ENCODE measurements at regions not wholly inside any gene's neighbourhood (a gene's known extent, or its start where the extent isn't known, plus 50 kb on each side); places are given as distances from the start of the nearest gene placed in this dataset.

GRCh38 chr13:104987621-104988020 is 1547.8 kb downstream of the EFNB2 start:
- Mint-ChIP-seq H3K4me1 (peaks cover 12% of the 10 kb centered on the region), H3K9me3 (no peaks in the 10 kb centered on the region), H3K4me3 (no peak overlapping the region), H3K36me3 (no peaks in the 10 kb centered on the region), H3K27me3 (no peaks in the 10 kb centered on the region), H3K27ac (no peak overlapping the region)
- no peak for ATAC-seq

- H3K27ac Mint-ChIP-seq, result no peak overlapping the region
- H3K4me3 Mint-ChIP-seq, result no peak overlapping the region
- no peaks in the 10 kb centered on the region for H3K27me3 Mint-ChIP-seq
- no peaks in the 10 kb centered on the region for H3K9me3 Mint-ChIP-seq
- peak; percentile 43 for ATAC-seq
- peaks cover 12% of the 10 kb centered on the region for H3K4me1 Mint-ChIP-seq
- H3K36me3 Mint-ChIP-seq, result no peaks in the 10 kb centered on the region
These were observed 1551.1 kb downstream of the EFNB2 start for GRCh38 chr13:104984296-104984818.

- no peak for ATAC-seq
- no peaks in the 10 kb centered on the region for H3K9me3 Mint-ChIP-seq
- H3K27ac Mint-ChIP-seq, result no peak overlapping the region
- H3K4me1 Mint-ChIP-seq, result peaks cover 12% of the 10 kb centered on the region
- H3K4me3 Mint-ChIP-seq, result no peak overlapping the region
- H3K27me3 Mint-ChIP-seq, result no peaks in the 10 kb centered on the region
- no peaks in the 10 kb centered on the region for H3K36me3 Mint-ChIP-seq
These were observed 1551.9 kb downstream of the EFNB2 start for GRCh38 chr13:104983601-104984000.

- no peaks in the 10 kb centered on the region for H3K27me3 Mint-ChIP-seq
- H3K27ac Mint-ChIP-seq, result no peak overlapping the region
- no peaks in the 10 kb centered on the region for H3K36me3 Mint-ChIP-seq
- no peak for ATAC-seq
- H3K4me3 Mint-ChIP-seq, result no peak overlapping the region
- H3K9me3 Mint-ChIP-seq, result no peaks in the 10 kb centered on the region
- H3K4me1 Mint-ChIP-seq, result peaks cover 12% of the 10 kb centered on the region
These were observed 1554.9 kb downstream of the EFNB2 start for GRCh38 chr13:104980586-104980985.

DNA sequence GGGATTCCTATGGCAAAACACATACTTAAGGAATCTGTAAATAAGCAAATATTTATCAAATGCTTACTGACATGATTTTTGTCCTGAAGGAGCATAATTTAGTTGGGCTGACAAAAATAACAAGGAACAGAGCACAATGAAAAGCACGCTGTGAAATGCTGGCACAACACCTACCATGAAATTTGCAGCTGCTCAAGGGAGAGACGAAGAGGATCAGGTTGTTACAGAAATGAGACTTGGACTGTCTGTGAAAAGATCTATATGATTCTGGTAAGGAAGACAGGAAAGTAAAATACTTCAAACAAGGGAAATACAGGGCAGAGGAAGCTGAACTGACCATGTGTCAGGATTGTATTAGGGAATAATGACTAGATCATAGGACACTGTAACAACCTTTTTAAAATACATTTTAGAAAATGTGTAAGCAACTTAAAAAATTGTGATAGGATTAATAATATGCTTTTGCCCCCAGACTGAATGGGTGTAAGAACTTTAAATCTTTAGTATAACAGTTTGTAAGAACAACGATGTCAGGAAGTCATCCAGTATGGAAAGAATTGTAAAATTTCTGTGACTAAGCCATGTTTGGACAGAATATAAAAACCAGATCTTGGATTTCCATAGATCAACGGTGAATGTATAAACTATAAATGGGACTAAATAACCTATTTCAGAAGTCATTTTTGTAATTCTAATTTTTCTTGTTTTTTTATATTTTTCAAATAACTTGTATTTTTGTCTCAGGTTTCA is 1556.0 kb downstream of the EFNB2 start:
- H3K27ac Mint-ChIP-seq, result no peak overlapping the region
- no peaks in the 10 kb centered on the region for H3K9me3 Mint-ChIP-seq
- H3K4me3 Mint-ChIP-seq, result no peak overlapping the region
- ATAC-seq, result no peak
- no peaks in the 10 kb centered on the region for H3K27me3 Mint-ChIP-seq
- H3K4me1 Mint-ChIP-seq, result peaks cover 6% of the 10 kb centered on the region
- H3K36me3 Mint-ChIP-seq, result no peaks in the 10 kb centered on the region

- Mint-ChIP-seq H3K27me3 (no peaks in the 10 kb centered on the region), H3K4me1 (no peaks in the 10 kb centered on the region), H3K27ac (no peak overlapping the region), H3K9me3 (no peaks in the 10 kb centered on the region), H3K4me3 (no peak overlapping the region), H3K36me3 (no peaks in the 10 kb centered on the region)
- no peak for ATAC-seq
These were observed 1558.5 kb downstream of the EFNB2 start for GRCh38 chr13:104976986-104977385.

DNA sequence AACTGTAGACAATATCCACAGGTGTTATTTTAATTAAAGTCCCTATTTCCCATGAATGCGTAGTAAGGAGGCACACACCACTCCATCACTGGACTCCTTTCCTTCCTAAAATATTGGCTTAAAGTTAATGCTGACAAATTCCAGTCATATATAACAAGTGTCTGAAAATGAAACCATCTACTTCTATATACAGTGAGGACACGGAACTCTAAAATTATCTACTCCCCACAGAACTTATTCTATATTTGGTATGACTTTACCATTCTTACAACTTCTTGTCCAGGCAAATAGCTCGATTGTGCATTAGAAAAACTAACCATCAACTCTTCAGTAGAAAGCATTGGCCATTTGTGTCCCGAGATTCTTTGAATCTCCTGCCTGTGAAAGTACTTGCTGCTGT is 1560.2 kb downstream of the EFNB2 start:
- no peaks in the 10 kb centered on the region for H3K27me3 Mint-ChIP-seq
- no peak overlapping the region for H3K4me3 Mint-ChIP-seq
- H3K9me3 Mint-ChIP-seq, result no peaks in the 10 kb centered on the region
- no peaks in the 10 kb centered on the region for H3K36me3 Mint-ChIP-seq
- ATAC-seq, result no peak
- no peaks in the 10 kb centered on the region for H3K4me1 Mint-ChIP-seq
- H3K27ac Mint-ChIP-seq, result no peak overlapping the region

- Mint-ChIP-seq H3K27me3 (no peaks in the 10 kb centered on the region), H3K36me3 (no peaks in the 10 kb centered on the region), H3K4me1 (no peaks in the 10 kb centered on the region), H3K4me3 (no peak overlapping the region), H3K27ac (no peak overlapping the region), H3K9me3 (no peaks in the 10 kb centered on the region)
- ATAC-seq, result no peak
These were observed 1566.6 kb downstream of the EFNB2 start for GRCh38 chr13:104968876-104969275.

DNA sequence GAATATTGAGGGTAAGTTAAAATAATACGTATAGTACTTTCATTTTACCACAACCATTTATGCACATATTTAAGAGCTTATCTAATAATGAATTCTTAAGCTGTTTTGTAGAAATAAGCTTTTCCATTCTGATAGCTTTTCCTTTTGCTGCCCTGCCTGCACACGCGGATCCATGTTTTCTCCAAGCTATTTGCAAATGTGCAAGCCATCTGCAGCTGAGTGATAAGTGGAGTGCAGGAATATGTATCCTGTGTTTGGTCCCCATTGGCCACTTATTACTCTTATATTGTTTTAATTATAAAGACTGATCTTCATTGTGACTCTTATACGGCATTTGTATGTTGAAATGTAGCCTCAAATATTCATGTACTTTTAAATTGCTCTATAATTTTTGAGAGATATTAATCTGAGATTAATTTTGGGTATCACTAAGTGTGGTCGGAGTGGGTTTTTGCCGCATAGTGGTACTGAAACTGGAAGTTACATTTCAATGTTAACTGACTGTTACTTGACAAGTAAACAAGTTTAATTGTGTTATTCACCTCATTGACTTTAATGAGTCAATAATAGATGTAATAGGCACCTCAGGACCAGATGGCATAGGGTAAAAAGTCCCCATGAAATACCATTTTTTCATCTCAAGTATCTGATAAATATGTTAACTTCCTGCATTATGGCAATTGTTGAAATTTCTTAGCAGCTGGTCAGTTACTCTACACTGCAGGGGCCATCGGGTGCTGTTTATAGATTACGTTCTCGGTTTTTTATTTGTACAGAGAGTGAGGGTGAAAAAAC is 1567.4 kb downstream of the EFNB2 start:
- Mint-ChIP-seq H3K4me1 (no peaks in the 10 kb centered on the region), H3K27me3 (no peaks in the 10 kb centered on the region), H3K9me3 (no peaks in the 10 kb centered on the region), H3K4me3 (no peak overlapping the region), H3K27ac (no peak overlapping the region), H3K36me3 (no peaks in the 10 kb centered on the region)
- no peak for ATAC-seq

DNA sequence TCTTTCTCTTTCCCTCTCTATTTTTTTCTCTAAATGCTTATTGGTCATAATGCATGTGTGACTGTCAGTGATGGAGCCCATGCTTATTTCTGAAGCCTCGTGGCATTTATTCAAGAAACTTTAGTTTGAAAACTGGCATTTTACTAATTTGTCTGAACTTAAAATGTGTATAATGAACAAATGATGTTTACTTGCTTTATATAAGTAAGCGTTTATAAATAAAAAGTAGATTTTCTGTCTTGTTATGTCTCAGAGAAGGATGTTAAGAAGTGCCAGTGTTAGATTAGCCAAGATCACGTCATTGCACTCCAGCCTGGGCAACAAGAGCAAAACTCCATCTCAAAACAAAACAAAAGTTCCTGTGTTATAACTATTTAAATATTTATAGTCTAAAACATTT is 1568.1 kb downstream of the EFNB2 start:
- H3K27ac Mint-ChIP-seq, result no peak overlapping the region
- H3K4me1 Mint-ChIP-seq, result no peaks in the 10 kb centered on the region
- no peak overlapping the region for H3K4me3 Mint-ChIP-seq
- no peak for ATAC-seq
- no peaks in the 10 kb centered on the region for H3K9me3 Mint-ChIP-seq
- H3K36me3 Mint-ChIP-seq, result no peaks in the 10 kb centered on the region
- H3K27me3 Mint-ChIP-seq, result no peaks in the 10 kb centered on the region

GRCh38 chr13:104962411-104962810 is 1573.1 kb downstream of the EFNB2 start:
- Mint-ChIP-seq H3K27ac (no peak overlapping the region), H3K27me3 (no peaks in the 10 kb centered on the region), H3K4me3 (no peak overlapping the region), H3K36me3 (no peaks in the 10 kb centered on the region), H3K4me1 (no peaks in the 10 kb centered on the region), H3K9me3 (peaks cover 3% of the 10 kb centered on the region)
- ATAC-seq, result no peak

DNA sequence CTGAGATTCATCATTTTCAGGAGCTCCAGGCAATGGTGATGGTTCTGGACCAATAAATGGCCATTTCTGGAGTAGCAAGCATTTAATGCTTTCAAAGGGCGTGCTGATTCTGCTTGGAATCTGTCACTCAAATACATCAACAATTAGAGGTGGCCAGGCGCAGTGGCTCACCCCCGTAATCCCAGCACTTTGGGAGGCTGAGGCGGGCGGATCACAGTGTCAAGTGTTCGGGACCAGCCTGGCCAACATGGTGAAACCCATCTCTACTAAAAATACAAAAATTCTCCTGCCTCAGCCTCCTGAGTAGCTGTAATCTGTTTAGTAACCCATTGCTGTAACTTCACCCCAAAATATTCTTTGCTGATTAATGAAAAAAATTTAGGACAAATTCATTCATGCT is 1574.2 kb downstream of the EFNB2 start:
- Mint-ChIP-seq H3K27me3 (no peaks in the 10 kb centered on the region), H3K4me3 (no peak overlapping the region), H3K9me3 (peaks cover 3% of the 10 kb centered on the region), H3K4me1 (no peaks in the 10 kb centered on the region), H3K36me3 (no peaks in the 10 kb centered on the region), H3K27ac (no peak overlapping the region)
- ATAC-seq, result no peak

GRCh38 chr13:104954210-104954609 is 1581.3 kb downstream of the EFNB2 start:
- Mint-ChIP-seq H3K27ac (no peak overlapping the region), H3K4me1 (no peaks in the 10 kb centered on the region), H3K9me3 (peaks cover 5% of the 10 kb centered on the region), H3K4me3 (no peak overlapping the region), H3K36me3 (no peaks in the 10 kb centered on the region), H3K27me3 (no peaks in the 10 kb centered on the region)
- ATAC-seq, result no peak

DNA sequence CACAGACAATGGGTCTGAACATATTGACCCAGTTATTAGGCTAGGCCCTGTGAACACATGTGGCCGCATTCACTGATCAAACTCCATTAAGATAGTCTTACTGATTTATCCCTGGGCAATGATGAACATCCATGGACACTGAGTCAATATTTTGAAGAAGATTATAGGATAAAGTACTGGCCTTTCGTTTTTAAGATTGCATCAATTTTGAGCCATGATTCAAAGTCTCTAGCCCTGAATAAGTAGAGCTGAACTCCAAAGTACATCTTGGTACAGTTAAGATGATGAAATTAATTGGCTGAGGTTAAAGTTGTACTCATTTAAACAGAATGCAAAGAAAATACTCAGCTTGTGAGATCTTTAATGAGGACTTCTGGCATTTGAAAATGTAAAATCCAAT is 1581.9 kb downstream of the EFNB2 start:
- Mint-ChIP-seq H3K9me3 (peaks cover 5% of the 10 kb centered on the region), H3K27me3 (no peaks in the 10 kb centered on the region), H3K36me3 (no peaks in the 10 kb centered on the region), H3K27ac (no peak overlapping the region), H3K4me3 (no peak overlapping the region), H3K4me1 (no peaks in the 10 kb centered on the region)
- ATAC-seq, result no peak

DNA sequence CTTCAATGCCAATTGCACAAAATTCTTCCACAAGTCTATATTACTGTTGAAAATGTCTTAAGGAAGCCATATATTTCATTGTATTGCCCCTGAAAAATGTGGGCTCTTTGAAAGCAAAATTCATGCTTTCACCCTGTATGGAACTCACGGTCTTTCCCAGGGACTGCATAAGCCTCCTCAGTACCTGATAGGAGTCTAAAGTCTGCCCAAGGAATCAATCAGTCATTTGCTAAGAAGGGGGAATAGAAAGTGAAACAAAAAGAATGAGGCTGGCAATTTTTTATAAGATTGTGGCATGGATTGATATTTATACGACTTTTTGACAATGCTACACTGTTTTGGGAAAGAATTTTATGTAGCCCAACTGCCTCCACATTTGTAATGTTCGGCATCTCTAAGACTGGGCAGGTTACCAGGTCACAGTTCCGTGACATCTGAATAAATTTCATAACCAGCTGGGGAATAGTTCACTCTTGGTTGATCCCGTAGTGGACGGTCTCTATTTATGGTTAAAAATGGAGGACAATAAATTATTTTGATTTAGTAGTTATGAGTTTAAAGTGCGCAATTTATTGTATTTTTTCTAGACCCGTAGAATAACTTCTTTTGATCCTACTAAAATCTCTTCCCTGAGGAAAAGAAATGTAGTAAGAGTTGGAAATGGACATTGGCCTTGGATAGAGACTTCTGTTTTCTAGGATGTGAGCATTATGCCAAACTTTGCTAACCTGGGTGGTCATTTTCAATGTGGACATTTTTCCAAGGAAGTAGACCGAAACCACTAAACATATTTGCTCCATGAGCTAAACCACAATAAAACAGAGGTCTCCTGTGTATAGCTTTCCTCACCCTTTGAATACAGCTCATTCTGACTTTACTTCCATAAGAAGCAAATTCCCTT is 1585.4 kb downstream of the EFNB2 start:
- H3K27me3 Mint-ChIP-seq, result no peaks in the 10 kb centered on the region
- H3K4me3 Mint-ChIP-seq, result no peak overlapping the region
- no peaks in the 10 kb centered on the region for H3K36me3 Mint-ChIP-seq
- H3K27ac Mint-ChIP-seq, result no peak overlapping the region
- H3K4me1 Mint-ChIP-seq, result no peaks in the 10 kb centered on the region
- no peak for ATAC-seq
- H3K9me3 Mint-ChIP-seq, result peaks cover 2% of the 10 kb centered on the region
